ENCODE measurements at regions not wholly inside any gene's neighbourhood (a gene's known extent, or its start where the extent isn't known, plus 50 kb on each side); places are given as distances from the start of the nearest gene placed in this dataset.

DNA sequence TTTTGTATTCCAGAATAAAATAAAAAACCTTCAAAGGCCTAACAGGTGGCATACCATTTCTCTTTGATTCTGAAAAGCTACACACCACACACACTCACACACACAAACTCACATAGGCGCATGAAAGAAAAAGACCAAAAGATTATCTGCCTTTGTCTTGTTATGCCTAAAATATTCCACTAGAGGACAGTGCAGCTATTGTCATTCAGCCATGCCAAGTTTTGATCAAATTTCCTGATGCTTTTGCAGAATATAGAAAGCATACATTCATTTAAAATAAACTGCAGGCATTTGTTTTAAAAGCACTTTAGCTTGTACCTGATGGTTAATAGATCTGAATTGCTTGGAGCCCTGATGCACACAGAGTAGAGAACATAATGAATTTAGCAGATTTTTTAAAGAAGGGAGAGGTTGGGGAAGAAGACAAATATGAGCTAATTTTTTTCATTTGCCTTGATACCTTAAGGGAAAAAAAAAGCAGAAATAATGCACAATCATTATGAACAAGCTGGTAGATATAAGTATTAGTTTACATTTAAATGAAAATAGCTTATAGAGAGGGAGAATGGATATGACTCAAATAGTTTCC lies 1766.9 kb upstream of the SEL1L start:
- no peaks in the 10 kb centered on the region for H3K36me3 ChIP-seq (replicated peaks in 1 of 2)
- H3K9me3 ChIP-seq (replicated peaks in 1 of 3), result no peaks in the 10 kb centered on the region
- 27 to 45% (median 33%) methylated on average over 1 of the region's 1 CpG for WGBS, 4 donors
- H3K4me3 ChIP-seq, result no peak overlapping the region
- H3K27me3 ChIP-seq, result no peaks in the 10 kb centered on the region
- no peak overlapping the region for H3K27ac ChIP-seq
- TF ChIP-seq, protein P1, sequence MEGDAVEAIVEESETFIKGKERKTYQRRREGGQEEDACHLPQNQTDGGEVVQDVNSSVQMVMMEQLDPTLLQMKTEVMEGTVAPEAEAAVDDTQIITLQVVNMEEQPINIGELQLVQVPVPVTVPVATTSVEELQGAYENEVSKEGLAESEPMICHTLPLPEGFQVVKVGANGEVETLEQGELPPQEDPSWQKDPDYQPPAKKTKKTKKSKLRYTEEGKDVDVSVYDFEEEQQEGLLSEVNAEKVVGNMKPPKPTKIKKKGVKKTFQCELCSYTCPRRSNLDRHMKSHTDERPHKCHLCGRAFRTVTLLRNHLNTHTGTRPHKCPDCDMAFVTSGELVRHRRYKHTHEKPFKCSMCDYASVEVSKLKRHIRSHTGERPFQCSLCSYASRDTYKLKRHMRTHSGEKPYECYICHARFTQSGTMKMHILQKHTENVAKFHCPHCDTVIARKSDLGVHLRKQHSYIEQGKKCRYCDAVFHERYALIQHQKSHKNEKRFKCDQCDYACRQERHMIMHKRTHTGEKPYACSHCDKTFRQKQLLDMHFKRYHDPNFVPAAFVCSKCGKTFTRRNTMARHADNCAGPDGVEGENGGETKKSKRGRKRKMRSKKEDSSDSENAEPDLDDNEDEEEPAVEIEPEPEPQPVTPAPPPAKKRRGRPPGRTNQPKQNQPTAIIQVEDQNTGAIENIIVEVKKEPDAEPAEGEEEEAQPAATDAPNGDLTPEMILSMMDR (IDR thresholded peaks at IDR 0.05), result peak; percentile 78 to 89 (median 84)
- TF ChIP-seq POLR2A (IDR thresholded peaks at IDR 0.05), result no peak
- DNase-seq, result no peak
- H3K4me1 ChIP-seq (replicated peaks in 1 of 2), result no peaks in the 10 kb centered on the region
- intact Hi-C loops (cut with DNase I), result no loop called here

DNA sequence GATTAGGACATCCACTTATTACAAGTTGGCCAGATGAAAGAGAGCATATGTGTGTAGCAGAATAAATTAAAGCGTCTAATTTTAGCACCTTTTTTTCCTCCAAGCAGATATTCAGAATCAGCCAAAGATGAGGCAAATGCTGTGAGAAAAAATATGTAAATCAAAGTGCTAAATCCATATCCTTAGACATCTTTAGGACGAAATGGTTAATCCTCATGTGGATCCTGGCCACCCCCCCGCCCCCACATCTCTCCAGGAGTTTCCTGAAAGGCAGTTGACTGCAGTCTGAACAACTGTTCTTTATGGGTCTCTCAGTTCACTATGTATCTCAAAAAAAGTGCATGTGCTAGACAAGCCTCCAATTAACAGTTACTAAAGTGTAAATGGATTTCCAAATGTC lies 1768.1 kb upstream of the SEL1L start:
- Histone ChIP-seq H3K27me3 (no peaks in the 10 kb centered on the region), H3K4me3 (no peak overlapping the region), H3K27ac (no peak overlapping the region), H3K4me1 (replicated peaks in 1 of 2) (no peaks in the 10 kb centered on the region), H3K9me3 (replicated peaks in 1 of 3) (no peaks in the 10 kb centered on the region), H3K36me3 (replicated peaks in 1 of 2) (no peaks in the 10 kb centered on the region)
- DNase-seq, result no peak
- WGBS, 4 donors, result 70 to 77% (median 72%) methylated on average over 3 of the region's 3 CpGs
- TF ChIP-seq, protein P1 (IDR thresholded peaks at IDR 0.05), result no peak
- no peak for TF ChIP-seq POLR2A (IDR thresholded peaks at IDR 0.05)
- intact Hi-C loops (cut with DNase I), result no loop called here

DNA sequence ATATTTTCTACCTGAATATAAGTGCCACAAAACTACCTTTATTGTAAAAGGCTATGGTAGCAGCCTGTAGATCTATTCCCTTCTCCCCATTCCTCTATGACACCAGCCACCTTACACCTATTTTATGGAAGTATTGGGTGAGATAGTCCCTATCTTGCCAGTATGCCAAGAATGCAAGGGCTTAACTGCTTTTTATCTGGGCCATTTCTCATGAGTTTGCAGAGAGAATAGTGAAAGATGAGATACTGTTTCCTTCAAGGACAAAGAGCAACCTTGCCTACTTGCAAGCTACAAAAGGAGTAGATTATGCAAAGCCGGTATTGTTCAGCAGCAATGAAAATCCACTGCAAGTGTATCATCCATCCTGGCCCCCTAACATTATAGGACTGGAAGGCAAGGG lies 1775.6 kb upstream of the SEL1L start:
- TF ChIP-seq POLR2A (IDR thresholded peaks at IDR 0.05), result no peak
- Histone ChIP-seq H3K4me3 (no peak overlapping the region), H3K4me1 (replicated peaks in 1 of 2) (no peaks in the 10 kb centered on the region), H3K9me3 (replicated peaks in 1 of 3) (no peaks in the 10 kb centered on the region), H3K27ac (no peak overlapping the region), H3K36me3 (replicated peaks in 1 of 2) (no peaks in the 10 kb centered on the region), H3K27me3 (no peaks in the 10 kb centered on the region)
- WGBS, 4 donors, result 65 to 74% (median 71%) methylated on average over 1 of the region's 1 CpG
- intact Hi-C loops (cut with DNase I), result no loop called here
- DNase-seq, result no peak

DNA sequence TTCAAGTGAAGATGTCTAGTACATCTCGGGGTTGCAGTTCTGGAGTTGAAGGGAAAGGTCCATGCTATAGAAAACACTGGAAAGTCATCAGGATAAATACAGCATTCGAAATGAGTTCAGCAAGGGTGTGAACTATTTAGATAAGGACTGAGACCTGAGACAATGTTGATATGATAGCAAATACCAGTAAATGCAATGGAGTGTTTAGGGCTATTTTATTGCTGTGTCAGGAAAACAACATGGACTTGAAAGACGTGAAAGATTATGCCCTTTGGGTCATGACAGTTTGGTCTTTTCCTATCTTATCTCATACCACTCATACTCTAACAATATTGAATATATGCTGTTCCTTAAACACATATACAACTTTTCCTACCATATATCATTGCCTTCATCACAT lies 1776.2 kb upstream of the SEL1L start:
- intact Hi-C loops (cut with DNase I), result no loop called here

DNA sequence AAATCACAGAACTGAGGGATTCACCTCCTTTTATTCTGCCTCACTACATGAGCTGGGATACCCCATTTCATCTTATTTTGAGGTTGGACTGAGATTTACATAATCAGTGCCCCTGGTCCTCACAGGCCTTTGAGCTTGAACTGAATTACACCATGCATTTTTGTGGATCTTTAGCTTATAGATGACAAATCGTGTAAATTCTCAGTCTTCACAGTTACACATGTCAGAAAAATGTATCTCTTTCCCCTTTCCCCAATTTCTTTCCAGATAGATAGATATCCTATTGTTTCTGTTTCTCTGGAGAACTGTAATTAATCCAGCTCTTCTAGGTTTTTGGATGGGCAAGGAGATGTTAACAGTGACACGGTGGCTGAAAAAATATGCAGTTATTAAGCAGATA lies 1778.9 kb upstream of the SEL1L start:
- no peaks in the 10 kb centered on the region for H3K27me3 ChIP-seq
- no peaks in the 10 kb centered on the region for H3K36me3 ChIP-seq (replicated peaks in 1 of 2)
- no peak overlapping the region for H3K4me3 ChIP-seq
- H3K27ac ChIP-seq, result no peak overlapping the region
- TF ChIP-seq, protein P1 (IDR thresholded peaks at IDR 0.05), result no peak
- TF ChIP-seq POLR2A (IDR thresholded peaks at IDR 0.05), result no peak
- no peak for DNase-seq
- intact Hi-C loops (cut with DNase I), result no loop called here
- WGBS, 4 donors, result 77 to 90% (median 84%) methylated on average over 2 of the region's 2 CpGs
- no peaks in the 10 kb centered on the region for H3K9me3 ChIP-seq (replicated peaks in 1 of 3)
- H3K4me1 ChIP-seq (replicated peaks in 1 of 2), result no peaks in the 10 kb centered on the region

More for the DNA sequence above, 1776.2 kb upstream of the SEL1L start:
- WGBS, 4 donors, result 69 to 87% (median 76%) methylated on average over 3 of the region's 3 CpGs
- Histone ChIP-seq H3K4me3 (no peak overlapping the region), H3K27ac (no peak overlapping the region), H3K27me3 (no peaks in the 10 kb centered on the region), H3K4me1 (replicated peaks in 1 of 2) (no peaks in the 10 kb centered on the region), H3K9me3 (replicated peaks in 1 of 3) (no peaks in the 10 kb centered on the region), H3K36me3 (replicated peaks in 1 of 2) (no peaks in the 10 kb centered on the region)
- no peak for DNase-seq
- no peak for TF ChIP-seq POLR2A (IDR thresholded peaks at IDR 0.05)
- TF ChIP-seq, protein P1 (IDR thresholded peaks at IDR 0.05), result no peak
